K562 (cell line): ENCODE measurements at regions not wholly inside any gene's neighbourhood (a gene's known extent, or its start where the extent isn't known, plus 50 kb on each side); places are given as distances from the start of the nearest gene placed in this dataset.

ENCODE experiments used
- ARID1B ChIP-seq: fragments of 450-650 bp; IDR thresholded peaks from 2 replicates; pipeline ENCODE4 v1.6.1; 2016; ENCODE audit warnings: antibody characterized with exemption, mild to moderate bottlenecking, inconsistent platforms
- FOXA1 ChIP-seq: fragments of 450-650 bp; IDR thresholded peaks from 2 replicates; pipeline ENCODE4 v1.6.1; 2016; ENCODE audit warnings: mild to moderate bottlenecking, borderline replicate concordance
- GTF2A2 ChIP-seq: IDR thresholded peaks from 2 replicates; pipeline ENCODE4 v1.6.1; 2016; ENCODE audit warnings: mild to moderate bottlenecking, missing genetic modification characterization, missing compliant biosample characterization
- JUNB ChIP-seq: fragments of 450-650 bp; formaldehyde crosslinking; conservative IDR thresholded peaks from 2 replicates; pipeline ENCODE4 v1.4.0; 2020; ENCODE audit warnings: mild to moderate bottlenecking
- MEIS2 ChIP-seq: fragments of 450-650 bp; IDR thresholded peaks from 2 replicates; pipeline ENCODE4 v1.6.1; 2014; ENCODE audit warnings: mild to moderate bottlenecking; ENCODE audit not compliant: partially characterized antibody
- MTA2 ChIP-seq: fragments of 450-650 bp; IDR thresholded peaks from 2 replicates; pipeline ENCODE4 v1.6.1; 2016; ENCODE audit warnings: low read depth
- NCOA1 ChIP-seq: fragments of 450-650 bp; IDR thresholded peaks from 2 replicates; pipeline ENCODE4 v1.6.1; 2016; ENCODE audit warnings: low read depth
- PTBP1 ChIP-seq: fragments of 200-400 bp; formaldehyde crosslinking; IDR thresholded peaks from 2 replicates; pipeline ENCODE4 v1.6.1; 2017; ENCODE audit warnings: low read depth, low read length
- REST ChIP-seq, 2 experiments: fragments of 450-650 bp; formaldehyde crosslinking in 1 of 2; IDR thresholded peaks; 2 replicates each; pipeline versions ENCODE4 v1.4.0 to v1.6.1; 2014 to 2020; ENCODE audit warnings: mild to moderate bottlenecking in 2 of 2, borderline replicate concordance in 1 of 2, low read depth in 1 of 2
- SMC3 ChIP-seq: conservative IDR thresholded peaks from 2 replicates; pipeline ENCODE4 v1.6.1; 2011; ENCODE audit warnings: low read depth, low read length, improper control_type of control experiment; ENCODE audit not compliant: insufficient read depth
- TFAM ChIP-seq: fragments of 250-450 bp; sonication (Bioruptor Pico); conservative IDR thresholded peaks from 2 replicates; pipeline ENCODE4 v1.5.0; 2021; ENCODE audit warnings: mild to moderate bottlenecking, moderate library complexity
- ZBTB1 ChIP-seq: sonication (generic); formaldehyde crosslinking; IDR thresholded peaks from 2 replicates; pipeline ENCODE4 v1.8.1; 2023; ENCODE audit warnings: missing genetic modification reagents, low read depth, mild to moderate bottlenecking, borderline replicate concordance
- ZNF3 ChIP-seq: fragments of 250-450 bp; sonication (Bioruptor Pico); IDR thresholded peaks from 2 replicates; pipeline ENCODE4 v1.5.0; 2021; ENCODE audit warnings: mild to moderate bottlenecking, moderate library complexity
- ZNF551 ChIP-seq: fragments of 250-450 bp; sonication (Bioruptor Pico); IDR thresholded peaks from 2 replicates; pipeline ENCODE4 v1.5.0; 2021; ENCODE audit warnings: mild to moderate bottlenecking, moderate library complexity
- ZNF583 ChIP-seq: fragments of 250-450 bp; sonication (Bioruptor Pico); IDR thresholded peaks from 2 replicates; pipeline ENCODE4 v1.4.0; 2020
- ZNF766 ChIP-seq: fragments of 200-800 bp; sonication (Bioruptor generic); conservative IDR thresholded peaks from 2 replicates; pipeline ENCODE4 v1.6.1; 2016; ENCODE audit warnings: missing genetic modification characterization, missing compliant biosample characterization
- TF ChIP-seq, protein P1 (sequence below): fragments of 250-450 bp; sonication (Bioruptor Pico); IDR thresholded peaks from 2 replicates; pipeline ENCODE4 v1.8.0; 2022; ENCODE audit warnings: inconsistent platforms
- TF ChIP-seq, protein P2 (sequence below), 2 experiments: fragments of 250-450 bp in 1 of 2; fragments of 450-650 bp in 1 of 2; sonication (Bioruptor Pico) in 1 of 2; IDR thresholded peaks; 2 replicates each; pipeline versions ENCODE4 v1.6.1 to v1.8.0; 2016 to 2021; ENCODE audit warnings: mild to moderate bottlenecking in 2 of 2, moderate library complexity in 2 of 2, missing compliant biosample characterization in 1 of 2, missing genetic modification characterization in 1 of 2

GRCh38 chr7:21261627-21262594 is 166.0 kb upstream of the SP4 start (continued):
- TF ChIP-seq REST (IDR thresholded peaks at IDR 0.05; ENCODE audit: borderline replicate concordance) (peak; percentile 53), REST (CRISPR knock-in tag; IDR thresholded peaks at IDR 0.05; ENCODE audit: low read depth) (no peak), NCOA1 (no peak), TFAM (CRISPR knock-in tag) (no peak), MTA2 (no peak), ARID1B (no peak), JUNB (no peak), MEIS2 (peak; percentile 57), ZNF3 (CRISPR knock-in tag) (no peak), ZNF583 (no peak), ZBTB1 (CRISPR knock-in tag) (no peak), ZNF551 (no peak), PTBP1 (no peak), ZNF766 (CRISPR knock-in tag) (no peak), SMC3 (peak; percentile 81), GTF2A2 (tag) (no peak), FOXA1 (no peak)
- TF ChIP-seq, protein P1, sequence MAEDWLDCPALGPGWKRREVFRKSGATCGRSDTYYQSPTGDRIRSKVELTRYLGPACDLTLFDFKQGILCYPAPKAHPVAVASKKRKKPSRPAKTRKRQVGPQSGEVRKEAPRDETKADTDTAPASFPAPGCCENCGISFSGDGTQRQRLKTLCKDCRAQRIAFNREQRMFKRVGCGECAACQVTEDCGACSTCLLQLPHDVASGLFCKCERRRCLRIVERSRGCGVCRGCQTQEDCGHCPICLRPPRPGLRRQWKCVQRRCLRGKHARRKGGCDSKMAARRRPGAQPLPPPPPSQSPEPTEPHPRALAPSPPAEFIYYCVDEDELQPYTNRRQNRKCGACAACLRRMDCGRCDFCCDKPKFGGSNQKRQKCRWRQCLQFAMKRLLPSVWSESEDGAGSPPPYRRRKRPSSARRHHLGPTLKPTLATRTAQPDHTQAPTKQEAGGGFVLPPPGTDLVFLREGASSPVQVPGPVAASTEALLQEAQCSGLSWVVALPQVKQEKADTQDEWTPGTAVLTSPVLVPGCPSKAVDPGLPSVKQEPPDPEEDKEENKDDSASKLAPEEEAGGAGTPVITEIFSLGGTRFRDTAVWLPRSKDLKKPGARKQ (CRISPR knock-in tag) = no peak
- TF ChIP-seq, protein P2, sequence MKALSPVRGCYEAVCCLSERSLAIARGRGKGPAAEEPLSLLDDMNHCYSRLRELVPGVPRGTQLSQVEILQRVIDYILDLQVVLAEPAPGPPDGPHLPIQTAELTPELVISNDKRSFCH (CRISPR knock-in tag; IDR thresholded peaks at IDR 0.05) = no peak
- TF ChIP-seq, protein P2 (tag; IDR thresholded peaks at IDR 0.05) = peak; percentile 73; the same call in 1 of the 2 replicates
